Gastrocnemius medialis (tissue), 4 donors: ENCODE measurements at regions not wholly inside any gene's neighbourhood (a gene's known extent, or its start where the extent isn't known, plus 50 kb on each side); places are given as distances from the start of the nearest gene placed in this dataset.
A peak's percentile ranks its signal among the peaks of the same experiment; 100 is the strongest.

Experiments
- ATAC-seq, 2 donors: fragments of 150-250 bp; one replicate each; pipeline ENCODE4 v1.9.1; 2016
- DNase-seq, 2 donors: peaks; one replicate each; pipeline ENCODE4 v3.0.0-alpha.2; 2019
- H3K27ac ChIP-seq, 4 donors: fragments of 200-600 bp; sonication (generic); 1 replicate in 1 of 4; 2 replicates in 3 of 4; pipeline ENCODE4 v1.5.1; 2016 to 2018; ENCODE audit warnings: mild to moderate bottlenecking in 2 of 4, moderate library complexity in 1 of 4
- H3K27me3 ChIP-seq, 3 donors: fragments of 200-600 bp; sonication (generic) in 2 of 3; 1 replicate in 1 of 3; 2 replicates in 2 of 3; pipeline versions ENCODE4 v1.5.1 to v1.6.0; 2016 to 2019; ENCODE audit warnings: mild to moderate bottlenecking in 1 of 3, moderate library complexity in 1 of 3
- H3K36me3 ChIP-seq, 2 donors: fragments of 200-600 bp; sonication (generic) in 1 of 2; one replicate each; pipeline ENCODE4 v1.5.1; 2017 to 2018
- H3K4me1 ChIP-seq, 2 donors: fragments of 200-600 bp; sonication (generic) in 1 of 2; one replicate each; pipeline ENCODE4 v1.5.1; 2016 to 2017; ENCODE audit warnings: mild to moderate bottlenecking in 2 of 2
- H3K4me3 ChIP-seq, 4 donors: fragments of 200-600 bp; sonication (generic) in 3 of 4; 1 replicate in 1 of 4; 2 replicates in 3 of 4; pipeline ENCODE4 v1.5.1; 2016 to 2019; ENCODE audit warnings: mild to moderate bottlenecking in 2 of 4
- H3K9me3 ChIP-seq, 3 donors: fragments of 200-600 bp; sonication (generic) in 2 of 3; 1 replicate in 1 of 3; 2 replicates in 2 of 3; pipeline ENCODE4 v1.5.1; 2016 to 2019
- POLR2A ChIP-seq, 2 donors: fragments of 450-650 bp; IDR thresholded peaks; one replicate each; pipeline ENCODE4 v1.6.1; 2017; ENCODE audit warnings: antibody characterized with exemption in 2 of 2, mild to moderate bottlenecking in 2 of 2, moderate library complexity in 2 of 2
- in situ Hi-C, 4 donors: fragments of 200-750 bp; cut with MboI; loops; one replicate each; pipeline versions ENCODE4 v1.15.0 to v1.8.0; 2017; ENCODE audit warnings: low sequenced_read_pairs in 4 of 4
- intact Hi-C: fragments of 100-400 bp; cut with DNase I; formaldehyde crosslinking; loops from one replicate; pipeline ENCODE4 v1.15.1; 2023; ENCODE audit warnings: low total_unique reads
- TF ChIP-seq, protein P1 (sequence below), 5 experiments: fragments of 450-650 bp in 3 of 5; fragments of 200-600 bp in 2 of 5; sonication (generic) in 2 of 5; IDR thresholded peaks in 4 of 5; conservative IDR thresholded peaks in 1 of 5; 1 replicate in 4 of 5; 2 replicates in 1 of 5; pipeline ENCODE4 v1.5.1; 2016 to 2019; ENCODE audit warnings: antibody characterized with exemption in 5 of 5, mild to moderate bottlenecking in 3 of 5, moderate library complexity in 3 of 5

DNA sequence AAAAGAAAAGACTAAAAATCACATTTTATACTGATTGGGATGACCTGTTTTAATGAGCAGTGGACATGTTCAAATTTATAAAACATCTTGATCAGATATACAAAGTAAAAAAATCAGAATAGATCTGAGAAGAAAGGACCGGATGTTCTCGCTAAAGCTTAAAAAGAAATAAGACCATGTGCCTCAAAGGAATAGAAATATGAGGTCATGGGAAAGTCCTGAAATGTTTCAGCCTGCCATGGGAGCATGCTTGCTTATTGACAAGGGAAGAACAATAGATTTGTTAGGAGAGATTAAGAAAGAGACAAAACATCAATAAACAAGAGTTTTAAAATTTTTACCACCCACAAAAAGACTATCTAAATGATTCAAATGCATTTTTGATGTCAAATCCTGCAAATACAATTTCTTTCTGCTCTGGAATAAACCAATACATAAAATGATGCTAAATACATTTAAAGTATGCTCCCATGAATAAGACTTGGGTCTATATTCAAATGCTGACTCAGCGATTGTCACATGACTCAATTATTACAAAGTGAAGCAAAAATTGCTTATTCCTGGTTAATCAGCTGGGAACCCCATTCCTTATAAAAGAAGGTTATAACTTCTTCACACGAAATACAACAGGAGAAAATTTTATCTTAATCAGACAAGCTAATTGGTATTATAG is 633.9 kb upstream of the PKDCC start:
- in situ Hi-C loops = no loop called here
- Histone ChIP-seq H3K9me3 (no peaks in the 10 kb centered on the region), H3K27me3 (no peaks in the 10 kb centered on the region), H3K4me1 (peaks cover 0 to 3% of the 10 kb centered on the region in 2 donors), H3K4me3 (no peak overlapping the region), H3K36me3 (no peaks in the 10 kb centered on the region), H3K27ac (no peak overlapping the region)
- no peak for ATAC-seq
- TF ChIP-seq, protein P1, sequence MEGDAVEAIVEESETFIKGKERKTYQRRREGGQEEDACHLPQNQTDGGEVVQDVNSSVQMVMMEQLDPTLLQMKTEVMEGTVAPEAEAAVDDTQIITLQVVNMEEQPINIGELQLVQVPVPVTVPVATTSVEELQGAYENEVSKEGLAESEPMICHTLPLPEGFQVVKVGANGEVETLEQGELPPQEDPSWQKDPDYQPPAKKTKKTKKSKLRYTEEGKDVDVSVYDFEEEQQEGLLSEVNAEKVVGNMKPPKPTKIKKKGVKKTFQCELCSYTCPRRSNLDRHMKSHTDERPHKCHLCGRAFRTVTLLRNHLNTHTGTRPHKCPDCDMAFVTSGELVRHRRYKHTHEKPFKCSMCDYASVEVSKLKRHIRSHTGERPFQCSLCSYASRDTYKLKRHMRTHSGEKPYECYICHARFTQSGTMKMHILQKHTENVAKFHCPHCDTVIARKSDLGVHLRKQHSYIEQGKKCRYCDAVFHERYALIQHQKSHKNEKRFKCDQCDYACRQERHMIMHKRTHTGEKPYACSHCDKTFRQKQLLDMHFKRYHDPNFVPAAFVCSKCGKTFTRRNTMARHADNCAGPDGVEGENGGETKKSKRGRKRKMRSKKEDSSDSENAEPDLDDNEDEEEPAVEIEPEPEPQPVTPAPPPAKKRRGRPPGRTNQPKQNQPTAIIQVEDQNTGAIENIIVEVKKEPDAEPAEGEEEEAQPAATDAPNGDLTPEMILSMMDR (IDR thresholded peaks at IDR 0.05 in 4 of 5, conservative IDR thresholded peaks at IDR 0.05 in 1 of 5) = no peak
- no peak for TF ChIP-seq POLR2A (IDR thresholded peaks at IDR 0.05)
- no peak for DNase-seq
- intact Hi-C loops = no loop called here

DNA sequence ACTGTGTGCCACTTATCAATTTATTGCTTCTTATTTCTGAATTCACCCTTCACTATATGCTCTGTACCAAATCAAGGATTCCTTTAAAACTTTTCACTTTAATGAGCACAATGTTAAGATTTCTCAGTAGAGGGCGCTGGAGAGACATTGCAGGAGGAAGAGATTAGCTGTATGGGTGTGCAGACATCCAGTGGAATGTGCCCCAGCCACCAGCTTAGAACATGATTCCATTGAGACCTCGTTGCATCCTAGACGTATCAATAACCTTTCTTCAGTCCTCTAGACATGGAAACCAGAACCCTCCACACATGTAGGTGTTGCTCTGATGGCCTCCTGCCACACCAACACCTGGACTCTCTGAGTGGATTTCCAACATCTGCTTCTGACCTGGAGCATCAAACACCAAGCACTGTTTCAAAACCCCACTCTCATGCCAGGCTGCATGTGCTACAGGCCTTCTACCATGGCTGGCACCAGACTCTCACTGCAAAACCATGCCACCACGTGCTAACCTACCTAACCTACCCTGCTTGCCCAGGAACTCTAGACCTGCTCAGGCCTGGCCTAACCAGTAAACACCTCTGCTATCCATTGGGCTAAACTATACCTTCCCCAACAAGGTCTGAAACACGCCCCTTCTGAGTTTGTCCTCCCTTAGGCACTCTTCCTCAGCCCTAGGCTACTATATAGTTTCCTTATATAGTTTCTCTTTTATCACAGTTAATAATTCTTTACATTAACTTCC is 633.2 kb upstream of the PKDCC start:
- ATAC-seq (no peak), DNase-seq (no peak)
- TF ChIP-seq, protein P1 (IDR thresholded peaks at IDR 0.05 in 4 of 5, conservative IDR thresholded peaks at IDR 0.05 in 1 of 5) = peak in 3 of 5 experiments; percentile 14 to 33 (median 19)
- no peak for TF ChIP-seq POLR2A (IDR thresholded peaks at IDR 0.05)
- intact Hi-C loops (no loop called here), in situ Hi-C loops (no loop called here)
- peaks cover 0 to 3% of the 10 kb centered on the region in 2 donors for H3K4me1 ChIP-seq
- no peaks in the 10 kb centered on the region for H3K9me3 ChIP-seq
- H3K36me3 ChIP-seq = no peaks in the 10 kb centered on the region
- no peak overlapping the region for H3K4me3 ChIP-seq
- H3K27ac ChIP-seq = no peak overlapping the region
- no peaks in the 10 kb centered on the region for H3K27me3 ChIP-seq

DNA sequence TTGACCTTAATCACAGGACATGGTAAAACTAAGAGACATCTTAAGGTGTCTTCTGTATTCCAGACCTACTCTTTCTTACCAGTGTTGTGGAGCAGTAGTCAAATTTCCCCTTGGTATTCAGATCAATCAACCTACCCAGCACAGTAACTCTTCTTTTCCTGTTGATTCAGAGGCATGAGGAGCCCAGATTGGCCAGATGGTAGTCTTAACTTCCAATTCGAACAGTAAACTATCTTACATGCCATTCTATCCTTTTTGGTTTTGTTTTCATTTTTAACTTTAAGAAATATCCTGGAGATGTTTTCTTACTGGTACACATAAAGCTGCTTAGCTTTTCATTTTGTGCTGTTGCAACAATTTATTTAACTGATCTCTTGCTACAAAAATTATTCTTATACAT is 630.3 kb upstream of the PKDCC start:
- DNase-seq (no peak), ATAC-seq (no peak)
- Histone ChIP-seq H3K4me3 (no peak overlapping the region), H3K27me3 (no peaks in the 10 kb centered on the region), H3K4me1 (peaks cover 0 to 3% of the 10 kb centered on the region in 2 donors), H3K27ac (no peak overlapping the region), H3K36me3 (no peaks in the 10 kb centered on the region), H3K9me3 (no peaks in the 10 kb centered on the region)
- intact Hi-C loops (no loop called here), in situ Hi-C loops (no loop called here)
- TF ChIP-seq, protein P1 (IDR thresholded peaks at IDR 0.05 in 4 of 5, conservative IDR thresholded peaks at IDR 0.05 in 1 of 5) = no peak

DNA sequence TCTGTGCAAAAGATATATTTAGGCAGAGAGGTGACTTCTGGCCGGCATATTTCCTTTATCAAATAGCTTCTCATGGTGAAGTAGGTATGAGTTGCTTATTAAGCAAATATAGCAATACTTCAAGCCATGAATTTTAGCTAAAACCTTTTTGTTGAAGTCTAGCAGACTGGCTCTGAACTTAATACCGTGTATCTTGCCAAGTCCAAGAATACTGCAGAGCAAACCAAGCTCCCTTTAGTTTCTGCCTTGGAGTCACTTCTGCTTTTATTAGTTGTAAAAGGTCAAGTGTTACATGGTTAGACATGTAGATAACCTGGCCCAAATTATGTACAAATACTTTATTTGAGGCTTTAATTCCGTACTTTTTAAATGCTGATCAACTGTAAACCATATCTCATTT is 627.6 kb upstream of the PKDCC start:
- Histone ChIP-seq H3K27ac (no peak overlapping the region), H3K9me3 (no peaks in the 10 kb centered on the region), H3K27me3 (no peaks in the 10 kb centered on the region), H3K4me1 (no peaks in the 10 kb centered on the region), H3K36me3 (no peaks in the 10 kb centered on the region), H3K4me3 (no peak overlapping the region)
- TF ChIP-seq, protein P1 (IDR thresholded peaks at IDR 0.05 in 4 of 5, conservative IDR thresholded peaks at IDR 0.05 in 1 of 5) = no peak
- TF ChIP-seq POLR2A (IDR thresholded peaks at IDR 0.05) = no peak
- intact Hi-C loops = no loop called here
- DNase-seq (no peak), ATAC-seq (no peak)
- in situ Hi-C loops = no loop called here
